Smooth muscle cell (in vitro differentiated cells): ENCODE measurements at regions not wholly inside any gene's neighbourhood (a gene's known extent, or its start where the extent isn't known, plus 50 kb on each side); places are given as distances from the start of the nearest gene placed in this dataset.

ENCODE experiments used
- DNase-seq: peaks from one replicate; lab custom pipeline; 2025; ENCODE audit not compliant: unreplicated experiment; lab: John Stamatoyannopoulos, UW
- H2AFZ ChIP-seq: fragments of 200-600 bp; sonication (generic); 2 replicates; pipeline ENCODE4 v1.6.0; 2016; ENCODE audit warnings: antibody characterized with exemption, low read depth, mild to moderate bottlenecking
- H3F3A ChIP-seq: fragments of 200-600 bp; sonication (generic); 2 replicates; pipeline ENCODE4 v1.6.0; 2017; ENCODE audit warnings: antibody characterized with exemption, low read depth
- H3K27ac ChIP-seq: fragments of 200-600 bp; sonication (generic); 2 replicates; pipeline ENCODE4 v1.5.1; 2016; ENCODE audit warnings: low read depth, mild to moderate bottlenecking
- H3K27me3 ChIP-seq: fragments of 200-600 bp; sonication (generic); 2 replicates; pipeline ENCODE4 v1.6.1; 2016; ENCODE audit warnings: low read depth, mild to moderate bottlenecking
- H3K36me3 ChIP-seq: fragments of 200-600 bp; sonication (generic); 2 replicates; pipeline ENCODE4 v1.5.1; 2016; ENCODE audit warnings: low read depth
- H3K4me1 ChIP-seq: fragments of 200-600 bp; sonication (generic); 2 replicates; pipeline ENCODE4 v1.5.1; 2016; ENCODE audit warnings: low read depth
- H3K4me2 ChIP-seq: fragments of 200-600 bp; sonication (generic); 2 replicates; pipeline ENCODE4 v1.6.0; 2016; ENCODE audit warnings: mild to moderate bottlenecking
- H3K4me3 ChIP-seq: fragments of 200-600 bp; sonication (generic); 2 replicates; pipeline ENCODE4 v1.5.1; 2016; ENCODE audit warnings: mild to moderate bottlenecking
- H3K79me2 ChIP-seq: fragments of 200-600 bp; sonication (generic); 2 replicates; pipeline ENCODE4 v1.6.0; 2016; ENCODE audit warnings: low read depth, mild to moderate bottlenecking
- H3K9ac ChIP-seq: fragments of 200-600 bp; sonication (generic); 2 replicates; pipeline ENCODE4 v1.6.0; 2016; ENCODE audit warnings: low read depth
- H3K9me3 ChIP-seq: fragments of 200-600 bp; sonication (generic); replicated peaks from 2 replicates; pipeline ENCODE4 v1.5.1; 2016; ENCODE audit warnings: low read depth
- H4K20me1 ChIP-seq: fragments of 200-600 bp; sonication (generic); 2 replicates; pipeline ENCODE4 v1.6.0; 2016; ENCODE audit warnings: low read depth
- WGBS: methylation state at CpG from one replicate; pipeline ENCODE4 v1.1.7; 2016; ENCODE audit warnings: low lambda C conversion rate; 5-methylcytosine and 5-hydroxymethylcytosine counted together
- TF ChIP-seq, protein P1 (sequence below): fragments of 200-600 bp; sonication (generic); IDR thresholded peaks from 2 replicates; pipeline ENCODE4 v1.5.1; 2017; ENCODE audit warnings: borderline replicate concordance, mild to moderate bottlenecking, antibody characterized with exemption; ENCODE audit not compliant: insufficient read depth, poor library complexity, severe bottlenecking

- 54% methylated on average over 10 of the region's 10 CpGs for WGBS
- Histone ChIP-seq H3K4me2 (no peak overlapping the region), H2AFZ (no peak overlapping the region), H3K79me2 (no peaks in the 10 kb centered on the region), H3F3A (no peaks in the 10 kb centered on the region), H3K9ac (no peak overlapping the region), H4K20me1 (no peaks in the 10 kb centered on the region), H3K36me3 (no peaks in the 10 kb centered on the region), H3K27me3 (no peaks in the 10 kb centered on the region), H3K9me3 (no peaks in the 10 kb centered on the region), H3K27ac (peak overlapping the region; percentile 37), H3K4me3 (no peak overlapping the region), H3K4me1 (no peaks in the 10 kb centered on the region)
- TF ChIP-seq, protein P1, sequence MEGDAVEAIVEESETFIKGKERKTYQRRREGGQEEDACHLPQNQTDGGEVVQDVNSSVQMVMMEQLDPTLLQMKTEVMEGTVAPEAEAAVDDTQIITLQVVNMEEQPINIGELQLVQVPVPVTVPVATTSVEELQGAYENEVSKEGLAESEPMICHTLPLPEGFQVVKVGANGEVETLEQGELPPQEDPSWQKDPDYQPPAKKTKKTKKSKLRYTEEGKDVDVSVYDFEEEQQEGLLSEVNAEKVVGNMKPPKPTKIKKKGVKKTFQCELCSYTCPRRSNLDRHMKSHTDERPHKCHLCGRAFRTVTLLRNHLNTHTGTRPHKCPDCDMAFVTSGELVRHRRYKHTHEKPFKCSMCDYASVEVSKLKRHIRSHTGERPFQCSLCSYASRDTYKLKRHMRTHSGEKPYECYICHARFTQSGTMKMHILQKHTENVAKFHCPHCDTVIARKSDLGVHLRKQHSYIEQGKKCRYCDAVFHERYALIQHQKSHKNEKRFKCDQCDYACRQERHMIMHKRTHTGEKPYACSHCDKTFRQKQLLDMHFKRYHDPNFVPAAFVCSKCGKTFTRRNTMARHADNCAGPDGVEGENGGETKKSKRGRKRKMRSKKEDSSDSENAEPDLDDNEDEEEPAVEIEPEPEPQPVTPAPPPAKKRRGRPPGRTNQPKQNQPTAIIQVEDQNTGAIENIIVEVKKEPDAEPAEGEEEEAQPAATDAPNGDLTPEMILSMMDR, result no peak
- no peak for DNase-seq
Measured at GRCh38 chr4:10173754-10174749, 57.5 kb upstream of the WDR1 start.

- Histone ChIP-seq H3K27me3 (no peaks in the 10 kb centered on the region), H3K79me2 (no peaks in the 10 kb centered on the region), H3K9me3 (no peaks in the 10 kb centered on the region), H2AFZ (no peak overlapping the region), H3K27ac (peak overlapping the region; percentile 37), H3K9ac (peak overlapping the region; percentile 30), H3K4me3 (no peak overlapping the region), H3K4me2 (peak overlapping the region; percentile 42), H4K20me1 (no peaks in the 10 kb centered on the region), H3K4me1 (peaks cover 7% of the 10 kb centered on the region), H3F3A (no peaks in the 10 kb centered on the region), H3K36me3 (no peaks in the 10 kb centered on the region)
- 53% methylated on average over 9 of the region's 9 CpGs for WGBS
- TF ChIP-seq, protein P1, result no peak
- DNase-seq, result no peak
Measured at GRCh38 chr4:10173037-10173753, 56.6 kb upstream of the WDR1 start.

- Histone ChIP-seq H3F3A (no peaks in the 10 kb centered on the region), H3K4me1 (peaks cover 9% of the 10 kb centered on the region), H3K36me3 (no peaks in the 10 kb centered on the region), H3K9ac (no peak overlapping the region), H2AFZ (no peak overlapping the region), H3K79me2 (no peaks in the 10 kb centered on the region), H3K9me3 (no peaks in the 10 kb centered on the region), H3K27ac (peak overlapping the region; percentile 37), H3K4me3 (no peak overlapping the region), H3K27me3 (no peaks in the 10 kb centered on the region), H3K4me2 (peak overlapping the region; percentile 42), H4K20me1 (no peaks in the 10 kb centered on the region)
- DNase-seq, result no peak
- TF ChIP-seq, protein P1, result no peak
- WGBS, result 68% methylated on average over 12 of the region's 12 CpGs
Measured at GRCh38 chr4:10172278-10172921, 55.8 kb upstream of the WDR1 start.
